ENCODE measurements at regions not wholly inside any gene's neighbourhood (a gene's known extent, or its start where the extent isn't known, plus 50 kb on each side); places are given as distances from the start of the nearest gene placed in this dataset.

GRCh38 chr5:3372289-3372688, 223.3 kb upstream of the IRX1 start:
- no peak for DNase-seq
- no peak overlapping the region for H3K4me3 ChIP-seq (ENCODE audit: low read depth, low read length)
- no peaks in the 10 kb centered on the region for H3K27me3 ChIP-seq (replicated peaks)
- H3K27ac ChIP-seq: no peak overlapping the region
- in situ Hi-C loops (cut with HindIII; ENCODE audit: low pct_ligation_motif_present, low sequenced_read_pairs): no loop called here
- TF ChIP-seq, protein P1, sequence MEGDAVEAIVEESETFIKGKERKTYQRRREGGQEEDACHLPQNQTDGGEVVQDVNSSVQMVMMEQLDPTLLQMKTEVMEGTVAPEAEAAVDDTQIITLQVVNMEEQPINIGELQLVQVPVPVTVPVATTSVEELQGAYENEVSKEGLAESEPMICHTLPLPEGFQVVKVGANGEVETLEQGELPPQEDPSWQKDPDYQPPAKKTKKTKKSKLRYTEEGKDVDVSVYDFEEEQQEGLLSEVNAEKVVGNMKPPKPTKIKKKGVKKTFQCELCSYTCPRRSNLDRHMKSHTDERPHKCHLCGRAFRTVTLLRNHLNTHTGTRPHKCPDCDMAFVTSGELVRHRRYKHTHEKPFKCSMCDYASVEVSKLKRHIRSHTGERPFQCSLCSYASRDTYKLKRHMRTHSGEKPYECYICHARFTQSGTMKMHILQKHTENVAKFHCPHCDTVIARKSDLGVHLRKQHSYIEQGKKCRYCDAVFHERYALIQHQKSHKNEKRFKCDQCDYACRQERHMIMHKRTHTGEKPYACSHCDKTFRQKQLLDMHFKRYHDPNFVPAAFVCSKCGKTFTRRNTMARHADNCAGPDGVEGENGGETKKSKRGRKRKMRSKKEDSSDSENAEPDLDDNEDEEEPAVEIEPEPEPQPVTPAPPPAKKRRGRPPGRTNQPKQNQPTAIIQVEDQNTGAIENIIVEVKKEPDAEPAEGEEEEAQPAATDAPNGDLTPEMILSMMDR (IDR thresholded peaks at IDR 0.05; ENCODE audit: low read depth, low read length, missing control alignments): no peak
- no peaks in the 10 kb centered on the region for H3K36me3 ChIP-seq (replicated peaks)

- DNase-seq: no peak
- no peak overlapping the region for H3K27ac ChIP-seq
- in situ Hi-C loops (cut with HindIII; ENCODE audit: low pct_ligation_motif_present, low sequenced_read_pairs): no loop called here
- no peaks in the 10 kb centered on the region for H3K27me3 ChIP-seq (replicated peaks)
- TF ChIP-seq, protein P1 (IDR thresholded peaks at IDR 0.05; ENCODE audit: low read depth, low read length, missing control alignments): no peak
- no peaks in the 10 kb centered on the region for H3K36me3 ChIP-seq (replicated peaks)
- H3K4me3 ChIP-seq (ENCODE audit: low read depth, low read length): no peak overlapping the region
Observed at GRCh38 chr5:3365501-3366215, 230.0 kb upstream of the IRX1 start.

DNA sequence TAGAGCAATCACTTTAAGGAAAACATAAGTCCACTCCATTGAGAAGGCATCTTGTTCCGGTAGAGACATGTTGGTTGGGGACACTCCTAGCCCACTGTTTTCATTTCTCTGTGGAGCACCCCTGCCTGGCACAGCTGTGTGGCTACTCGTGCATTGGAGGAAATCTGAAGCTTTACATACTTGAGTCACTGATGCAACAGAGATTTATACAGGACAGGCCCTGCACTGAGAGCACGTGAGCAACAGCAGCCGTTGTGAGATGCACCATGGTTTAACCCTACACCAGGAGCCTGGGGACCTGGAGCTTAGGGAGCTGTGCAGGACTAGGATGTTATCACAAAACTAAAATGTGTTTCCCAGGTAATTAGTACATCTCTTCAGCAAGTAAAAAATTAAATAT, 230.7 kb upstream of the IRX1 start:
- in situ Hi-C loops (cut with HindIII; ENCODE audit: low pct_ligation_motif_present, low sequenced_read_pairs): no loop called here
- TF ChIP-seq, protein P1 (IDR thresholded peaks at IDR 0.05; ENCODE audit: low read depth, low read length, missing control alignments): no peak
- Histone ChIP-seq H3K4me3 (ENCODE audit: low read depth, low read length) (no peak overlapping the region), H3K27ac (no peak overlapping the region), H3K27me3 (replicated peaks) (no peaks in the 10 kb centered on the region), H3K36me3 (replicated peaks) (no peaks in the 10 kb centered on the region)
- no peak for DNase-seq

DNA sequence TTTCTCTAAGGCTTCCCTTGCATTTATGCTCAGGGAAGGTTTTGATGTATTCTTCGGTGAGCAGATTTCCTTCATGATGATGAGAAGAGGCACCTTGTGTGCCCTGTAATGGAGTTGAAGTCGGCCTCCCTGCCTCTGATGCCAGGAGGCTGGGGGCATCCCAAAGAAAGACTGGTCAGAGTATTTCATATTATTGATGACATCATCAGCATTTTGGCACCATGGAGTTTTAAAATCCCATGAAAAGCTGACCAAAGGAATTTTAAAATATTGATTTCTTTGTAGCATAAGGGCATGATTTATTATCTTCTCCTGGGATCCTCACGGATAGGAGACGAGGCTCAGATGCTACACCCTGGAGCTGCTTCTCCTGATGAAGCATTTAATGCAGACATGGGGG, 231.2 kb upstream of the IRX1 start:
- TF ChIP-seq, protein P1 (IDR thresholded peaks at IDR 0.05; ENCODE audit: low read depth, low read length, missing control alignments): no peak
- in situ Hi-C loops (cut with HindIII; ENCODE audit: low pct_ligation_motif_present, low sequenced_read_pairs): no loop called here
- DNase-seq: no peak
- Histone ChIP-seq H3K27ac (no peak overlapping the region), H3K27me3 (replicated peaks) (no peaks in the 10 kb centered on the region), H3K4me3 (ENCODE audit: low read depth, low read length) (no peak overlapping the region), H3K36me3 (replicated peaks) (no peaks in the 10 kb centered on the region)

DNA sequence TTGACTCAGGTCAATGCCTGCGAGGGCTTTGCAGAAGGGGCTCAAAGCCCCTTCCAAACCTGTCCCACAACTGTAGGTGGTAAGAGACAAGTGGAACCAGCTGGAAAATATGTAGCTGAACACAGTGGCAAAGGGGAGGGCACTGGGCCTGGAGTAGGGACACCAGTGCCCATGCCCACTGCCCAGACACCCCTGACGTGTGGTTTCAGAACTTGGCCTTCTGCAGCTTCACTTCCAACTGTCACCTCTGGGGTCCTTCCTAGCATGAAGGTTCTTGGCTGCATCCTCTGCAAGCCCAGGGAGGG, 233.1 kb upstream of the IRX1 start:
- Histone ChIP-seq H3K27ac (no peak overlapping the region), H3K36me3 (replicated peaks) (no peaks in the 10 kb centered on the region), H3K4me3 (ENCODE audit: low read depth, low read length) (no peak overlapping the region), H3K27me3 (replicated peaks) (no peaks in the 10 kb centered on the region)
- DNase-seq: no peak
- in situ Hi-C loops (cut with HindIII; ENCODE audit: low pct_ligation_motif_present, low sequenced_read_pairs): no loop called here
- TF ChIP-seq, protein P1 (IDR thresholded peaks at IDR 0.05; ENCODE audit: low read depth, low read length, missing control alignments): no peak
